ENCODE measurements at regions not wholly inside any gene's neighbourhood (a gene's known extent, or its start where the extent isn't known, plus 50 kb on each side); places are given as distances from the start of the nearest gene placed in this dataset.

- no peak for ATAC-seq
- TF ChIP-seq ISL1 (CRISPR knock-in tag; IDR thresholded peaks at IDR 0.05) (no peak), PPARA (CRISPR knock-in tag; IDR thresholded peaks at IDR 0.05; ENCODE audit: borderline replicate concordance) (no peak)
Observed at GRCh38 chr1:213750231-213751063, 237.3 kb upstream of the PROX1 start.

GRCh38 chr1:213751064-213751397, 236.7 kb upstream of the PROX1 start:
- TF ChIP-seq PPARA (CRISPR knock-in tag; IDR thresholded peaks at IDR 0.05; ENCODE audit: borderline replicate concordance) = no peak
- TF ChIP-seq BACH2 (CRISPR knock-in tag; IDR thresholded peaks at IDR 0.05; ENCODE audit: borderline replicate concordance) = no peak
- no peak for TF ChIP-seq ZNF70 (CRISPR knock-in tag; IDR thresholded peaks at IDR 0.05)
- no peak for TF ChIP-seq ARNTL (CRISPR knock-in tag; IDR thresholded peaks at IDR 0.05; ENCODE audit: borderline replicate concordance, low read depth)
- TF ChIP-seq ESRRG (CRISPR knock-in tag; IDR thresholded peaks at IDR 0.05) = no peak
- no peak for TF ChIP-seq ZNF565 (CRISPR knock-in tag; conservative IDR thresholded peaks at IDR 0.05; ENCODE audit: low read depth)
- TF ChIP-seq POU6F1 (CRISPR knock-in tag; IDR thresholded peaks at IDR 0.05; ENCODE audit: borderline replicate concordance, low read depth) = no peak
- TF ChIP-seq ZC3H10 (CRISPR knock-in tag; IDR thresholded peaks at IDR 0.05) = no peak
- TF ChIP-seq ZNF8 (CRISPR knock-in tag; IDR thresholded peaks at IDR 0.05) = no peak
- TF ChIP-seq RARB (CRISPR knock-in tag; IDR thresholded peaks at IDR 0.05) = no peak
- no peak for TF ChIP-seq ZFP3 (CRISPR knock-in tag; IDR thresholded peaks at IDR 0.05)
- TF ChIP-seq, protein P1, sequence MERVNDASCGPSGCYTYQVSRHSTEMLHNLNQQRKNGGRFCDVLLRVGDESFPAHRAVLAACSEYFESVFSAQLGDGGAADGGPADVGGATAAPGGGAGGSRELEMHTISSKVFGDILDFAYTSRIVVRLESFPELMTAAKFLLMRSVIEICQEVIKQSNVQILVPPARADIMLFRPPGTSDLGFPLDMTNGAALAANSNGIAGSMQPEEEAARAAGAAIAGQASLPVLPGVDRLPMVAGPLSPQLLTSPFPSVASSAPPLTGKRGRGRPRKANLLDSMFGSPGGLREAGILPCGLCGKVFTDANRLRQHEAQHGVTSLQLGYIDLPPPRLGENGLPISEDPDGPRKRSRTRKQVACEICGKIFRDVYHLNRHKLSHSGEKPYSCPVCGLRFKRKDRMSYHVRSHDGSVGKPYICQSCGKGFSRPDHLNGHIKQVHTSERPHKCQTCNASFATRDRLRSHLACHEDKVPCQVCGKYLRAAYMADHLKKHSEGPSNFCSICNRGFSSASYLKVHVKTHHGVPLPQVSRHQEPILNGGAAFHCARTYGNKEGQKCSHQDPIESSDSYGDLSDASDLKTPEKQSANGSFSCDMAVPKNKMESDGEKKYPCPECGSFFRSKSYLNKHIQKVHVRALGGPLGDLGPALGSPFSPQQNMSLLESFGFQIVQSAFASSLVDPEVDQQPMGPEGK (CRISPR knock-in tag; IDR thresholded peaks at IDR 0.05; ENCODE audit: borderline replicate concordance) = no peak
- no peak for TF ChIP-seq SNAI2 (CRISPR knock-in tag; IDR thresholded peaks at IDR 0.05)
- TF ChIP-seq ISL1 (CRISPR knock-in tag; IDR thresholded peaks at IDR 0.05) = no peak
- no peak for TF ChIP-seq TCF4 (CRISPR knock-in tag; IDR thresholded peaks at IDR 0.05; ENCODE audit: borderline replicate concordance)
- no peak for TF ChIP-seq CREB5 (CRISPR knock-in tag; IDR thresholded peaks at IDR 0.05; ENCODE audit: low read depth)
- no peak for TF ChIP-seq OSR1 (CRISPR knock-in tag; IDR thresholded peaks at IDR 0.05)
- ATAC-seq = no peak

DNA sequence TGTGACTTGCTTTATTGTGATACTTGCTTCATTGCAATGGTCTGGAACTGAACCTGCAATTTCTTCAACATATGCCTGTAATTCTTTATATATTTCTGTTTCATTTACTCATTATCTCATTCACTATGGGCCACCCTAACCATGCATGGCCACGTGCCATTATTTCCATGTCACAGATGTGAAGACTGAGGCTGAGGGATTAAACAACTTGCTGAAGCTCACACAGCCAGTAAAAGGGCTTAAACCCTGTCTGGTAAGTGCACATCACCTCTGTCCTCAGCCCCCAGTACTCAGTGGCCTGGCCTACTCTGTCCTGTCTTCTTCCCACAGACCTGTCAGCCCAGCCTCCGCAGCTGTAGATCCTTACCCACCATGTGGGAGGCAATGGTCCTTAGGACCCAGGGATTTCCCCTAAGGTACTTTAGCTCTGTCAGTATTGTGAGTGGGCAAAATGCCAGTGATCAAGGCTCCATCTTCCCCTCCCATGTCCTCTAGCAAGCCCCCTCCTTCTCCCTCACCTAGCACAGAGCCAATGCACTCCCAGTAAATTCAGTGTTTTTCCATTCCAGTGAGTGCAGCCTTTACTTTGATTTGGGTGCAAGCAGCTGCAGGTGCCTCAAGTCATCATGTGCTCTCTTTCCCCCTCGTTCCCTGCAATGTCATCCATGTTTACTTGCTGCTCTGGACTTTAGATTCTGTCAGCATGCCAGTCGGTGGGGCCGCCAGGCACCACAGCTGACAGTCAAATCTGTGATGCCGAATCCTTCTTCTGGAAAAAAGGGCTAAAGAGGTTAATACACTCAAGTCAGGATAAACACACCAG, 228.2 kb upstream of the PROX1 start:
- no peak for ATAC-seq
- TF ChIP-seq, protein P2, sequence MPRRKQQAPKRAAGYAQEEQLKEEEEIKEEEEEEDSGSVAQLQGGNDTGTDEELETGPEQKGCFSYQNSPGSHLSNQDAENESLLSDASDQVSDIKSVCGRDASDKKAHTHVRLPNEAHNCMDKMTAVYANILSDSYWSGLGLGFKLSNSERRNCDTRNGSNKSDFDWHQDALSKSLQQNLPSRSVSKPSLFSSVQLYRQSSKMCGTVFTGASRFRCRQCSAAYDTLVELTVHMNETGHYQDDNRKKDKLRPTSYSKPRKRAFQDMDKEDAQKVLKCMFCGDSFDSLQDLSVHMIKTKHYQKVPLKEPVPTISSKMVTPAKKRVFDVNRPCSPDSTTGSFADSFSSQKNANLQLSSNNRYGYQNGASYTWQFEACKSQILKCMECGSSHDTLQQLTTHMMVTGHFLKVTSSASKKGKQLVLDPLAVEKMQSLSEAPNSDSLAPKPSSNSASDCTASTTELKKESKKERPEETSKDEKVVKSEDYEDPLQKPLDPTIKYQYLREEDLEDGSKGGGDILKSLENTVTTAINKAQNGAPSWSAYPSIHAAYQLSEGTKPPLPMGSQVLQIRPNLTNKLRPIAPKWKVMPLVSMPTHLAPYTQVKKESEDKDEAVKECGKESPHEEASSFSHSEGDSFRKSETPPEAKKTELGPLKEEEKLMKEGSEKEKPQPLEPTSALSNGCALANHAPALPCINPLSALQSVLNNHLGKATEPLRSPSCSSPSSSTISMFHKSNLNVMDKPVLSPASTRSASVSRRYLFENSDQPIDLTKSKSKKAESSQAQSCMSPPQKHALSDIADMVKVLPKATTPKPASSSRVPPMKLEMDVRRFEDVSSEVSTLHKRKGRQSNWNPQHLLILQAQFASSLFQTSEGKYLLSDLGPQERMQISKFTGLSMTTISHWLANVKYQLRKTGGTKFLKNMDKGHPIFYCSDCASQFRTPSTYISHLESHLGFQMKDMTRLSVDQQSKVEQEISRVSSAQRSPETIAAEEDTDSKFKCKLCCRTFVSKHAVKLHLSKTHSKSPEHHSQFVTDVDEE (CRISPR knock-in tag; IDR thresholded peaks at IDR 0.05) = no peak
- TF ChIP-seq BACH2 (CRISPR knock-in tag; IDR thresholded peaks at IDR 0.05; ENCODE audit: borderline replicate concordance) (no peak), GLIS3 (CRISPR knock-in tag; IDR thresholded peaks at IDR 0.05) (no peak), TOX (CRISPR knock-in tag; IDR thresholded peaks at IDR 0.05; ENCODE audit: borderline replicate concordance) (no peak), OSR1 (CRISPR knock-in tag; IDR thresholded peaks at IDR 0.05) (no peak), ISL1 (CRISPR knock-in tag; IDR thresholded peaks at IDR 0.05) (no peak)
- TF ChIP-seq, protein P1 (CRISPR knock-in tag; IDR thresholded peaks at IDR 0.05; ENCODE audit: borderline replicate concordance) = no peak

All from SK-N-SH treated with all-trans-retinoic acid at 6 μM for 48 hours (cell line).